HCT116 (cell line): ENCODE measurements at regions not wholly inside any gene's neighbourhood (a gene's known extent, or its start where the extent isn't known, plus 50 kb on each side); places are given as distances from the start of the nearest gene placed in this dataset.

ENCODE experiments used
- ATAC-seq: fragments of 200-7000 bp; cut with Tn5 transposase; 2 replicates; pipeline ENCODE4 v1.9.1; 2020; ENCODE audit warnings: mild to moderate bottlenecking, moderate library complexity
- BruUV-seq: library from RNA; stranded (reverse); fragments of 400-500 nt; replicated peaks from 2 replicates; lab custom pipeline; 2021; lab: Mats Ljungman, UMichigan
- CTCF ChIA-PET: fragments of 300-600 bp; sonication (Branson Sonifier 250); formaldehyde crosslinking; loops from one replicate; lab custom pipeline; 2021; ENCODE audit warnings: antibody characterized with exemption; lab: Charles Lee
- POLR2A ChIA-PET: fragments of 300-600, 350-600 bp; sonication (Branson Sonifier 250); formaldehyde crosslinking; loops from one replicate; lab custom pipeline; 2021; ENCODE audit warnings: antibody characterized with exemption; lab: Charles Lee
- RAD21 ChIA-PET, 2 experiments: fragments of 300-600 bp; sonication (Branson Sonifier 250); formaldehyde crosslinking; loops; one replicate each; lab custom pipeline; 2023; ENCODE audit warnings: low total read pairs in 2 of 2; ENCODE audit not compliant: uncharacterized antibody in 2 of 2, unreplicated experiment in 2 of 2, low non-redundant PET in 1 of 2; lab: Charles Lee
- DNase-seq: peaks from one replicate; pipeline ENCODE4 v3.0.0-alpha.2; 2010; ENCODE audit warnings: low read depth, low spot score
- H2AFZ ChIP-seq: fragments of 200-600 bp; shearing (Covaris generic), sonication (generic); 2 replicates; pipeline ENCODE4 v1.6.1; 2017; ENCODE audit warnings: low read depth, mixed run types, mixed read lengths, antibody characterized with exemption, low read length; ENCODE audit not compliant: poor library complexity, severe bottlenecking
- H3K27ac ChIP-seq: 2 replicates; pipeline ENCODE4 v1.5.1; 2012; ENCODE audit warnings: low read depth, low read length
- H3K27me3 ChIP-seq: fragments of 200-600 bp; sonication (generic); 2 replicates; pipeline ENCODE4 v1.6.1; 2016; ENCODE audit warnings: mixed run types, low read length, mixed read lengths; ENCODE audit not compliant: insufficient read depth
- H3K36me3 ChIP-seq, 2 experiments: fragments of 200-500 bp in 1 of 2; fragments of 200-600 bp in 1 of 2; sonication (Bioruptor generic) in 1 of 2; sonication (generic) in 1 of 2; 2 replicates each; pipeline versions ENCODE4 v1.5.1 to v1.6.1; 2014 to 2016; ENCODE audit warnings: low read length in 2 of 2, inconsistent platforms in 1 of 2, mixed read lengths in 1 of 2, mixed run types in 1 of 2; ENCODE audit not compliant: insufficient read depth in 2 of 2, control insufficient read depth in 1 of 2
- H3K4me1 ChIP-seq, 2 experiments: fragments of 200-600 bp in 1 of 2; sonication (generic) in 1 of 2; 2 replicates each; pipeline versions ENCODE4 v1.5.1 to v1.6.1; 2012 to 2017; ENCODE audit warnings: low read length in 2 of 2, inconsistent platforms in 1 of 2, mild to moderate bottlenecking in 1 of 2, mixed read lengths in 1 of 2, mixed run types in 1 of 2, moderate library complexity in 1 of 2; ENCODE audit not compliant: insufficient read depth in 2 of 2, control insufficient read depth in 1 of 2
- H3K4me2 ChIP-seq: fragments of 200-600 bp; sonication (generic); 2 replicates; pipeline ENCODE4 v1.6.1; 2017; ENCODE audit warnings: mixed run types, low read length, mixed read lengths
- H3K4me3 ChIP-seq, 2 experiments: fragments of 200-600 bp in 1 of 2; sonication (generic) in 1 of 2; replicated peaks in 1 of 2; 2 replicates each; pipeline ENCODE4 v1.5.1; 2011 to 2016; ENCODE audit warnings: low read length in 2 of 2, control low read depth in 1 of 2, low read depth in 1 of 2, mild to moderate bottlenecking in 1 of 2, mixed read lengths in 1 of 2, mixed run types in 1 of 2
- H3K79me2 ChIP-seq: fragments of 200-600 bp; sonication (generic); 2 replicates; pipeline ENCODE4 v1.6.1; 2017; ENCODE audit warnings: mild to moderate bottlenecking, mixed run types, low read length, moderate library complexity, mixed read lengths; ENCODE audit not compliant: insufficient read depth
- H3K9ac ChIP-seq: fragments of 200-600 bp; sonication (generic); 2 replicates; pipeline ENCODE4 v1.6.1; 2016; ENCODE audit warnings: low read length, mixed read lengths
- H3K9me2 ChIP-seq: fragments of 200-600 bp; sonication (generic), shearing (Covaris generic); 2 replicates; pipeline ENCODE4 v1.6.1; 2017; ENCODE audit warnings: mixed run types, mild to moderate bottlenecking, moderate library complexity; ENCODE audit not compliant: insufficient read depth
- H3K9me3 ChIP-seq, 2 experiments: fragments of 200-500 bp in 1 of 2; fragments of 200-600 bp in 1 of 2; sonication (Bioruptor generic) in 1 of 2; sonication (generic) in 1 of 2; 2 replicates each; pipeline ENCODE4 v1.6.1; 2014 to 2017; ENCODE audit warnings: low read length in 2 of 2, mixed read lengths in 2 of 2, inconsistent platforms in 1 of 2, low read depth in 1 of 2, mild to moderate bottlenecking in 1 of 2, mixed run types in 1 of 2, moderate library complexity in 1 of 2; ENCODE audit not compliant: control insufficient read depth in 1 of 2, insufficient read depth in 1 of 2
- H4K20me1 ChIP-seq: fragments of 200-600 bp; sonication (generic), shearing (Covaris generic); 2 replicates; pipeline ENCODE4 v1.6.1; 2017; ENCODE audit warnings: mixed run types, mild to moderate bottlenecking, moderate library complexity; ENCODE audit not compliant: insufficient read depth
- ATF3 ChIP-seq: IDR thresholded peaks from 2 replicates; pipeline ENCODE4 v1.6.1; 2012
- CBX3 ChIP-seq: IDR thresholded peaks from 2 replicates; pipeline ENCODE4 v1.6.1; 2012; ENCODE audit warnings: low read depth
- CEBPB ChIP-seq: IDR thresholded peaks from 2 replicates; pipeline ENCODE4 v1.6.1; 2012; ENCODE audit warnings: low read depth
- ELF1 ChIP-seq: IDR thresholded peaks from 2 replicates; pipeline ENCODE4 v1.6.1; 2012; ENCODE audit warnings: low read depth, borderline replicate concordance
- EZH2 ChIP-seq: fragments of 200-600 bp; sonication (generic); IDR thresholded peaks from 2 replicates; pipeline ENCODE4 v1.6.1; 2017; ENCODE audit warnings: antibody characterized with exemption, mixed run types
- EZH2phosphoT487 ChIP-seq: fragments of 200-600 bp; IDR thresholded peaks from 2 replicates; pipeline ENCODE4 v1.6.1; 2018; ENCODE audit warnings: antibody characterized with exemption, borderline replicate concordance
- MAX ChIP-seq: IDR thresholded peaks from 2 replicates; pipeline ENCODE4 v1.6.1; 2012
- POLR2A ChIP-seq: IDR thresholded peaks from 2 replicates; pipeline ENCODE4 v1.7.0; 2011; ENCODE audit warnings: borderline replicate concordance; ENCODE audit not compliant: insufficient read depth, insufficient read length; ENCODE audit errors: extremely low read depth
- POLR2AphosphoS5 ChIP-seq: IDR thresholded peaks from 2 replicates; pipeline ENCODE4 v1.6.1; 2011; ENCODE audit warnings: mild to moderate bottlenecking, low read depth, low read length, moderate library complexity
- REST ChIP-seq: IDR thresholded peaks from 2 replicates; pipeline ENCODE4 v1.6.1; 2012; ENCODE audit warnings: low read depth
- SIN3A ChIP-seq: IDR thresholded peaks from 2 replicates; pipeline ENCODE4 v1.6.1; 2012; ENCODE audit warnings: low read depth
- SRF ChIP-seq: IDR thresholded peaks from 2 replicates; pipeline ENCODE4 v1.6.1; 2012; ENCODE audit warnings: low read depth
- TCF7L2 ChIP-seq: IDR thresholded peaks from 2 replicates; pipeline ENCODE4 v1.7.0; 2011; ENCODE audit warnings: borderline replicate concordance, inconsistent platforms; ENCODE audit not compliant: insufficient read depth, insufficient read length; ENCODE audit errors: extremely low read depth
- YY1 ChIP-seq: IDR thresholded peaks from 2 replicates; pipeline ENCODE4 v1.6.1; 2011; ENCODE audit warnings: low read length, low read depth, moderate library complexity, mild to moderate bottlenecking; ENCODE audit not compliant: insufficient replicate concordance; ENCODE audit errors: extremely low read depth
- ZFX ChIP-seq: fragments of 450-650 bp; IDR thresholded peaks from 2 replicates; pipeline ENCODE4 v1.6.1; 2017
- intact Hi-C: fragments of 100-400 bp; cut with micrococcal nuclease; formaldehyde crosslinking; loops from 2 replicates; pipeline ENCODE4 v1.10.0; 2022

GRCh38 chr7:15829691-15830090 lies 143.2 kb upstream of the MEOX2 start:
- no peaks in the 10 kb centered on the region for H3K4me1 ChIP-seq
- H3K9me2 ChIP-seq: no peaks in the 10 kb centered on the region
- no peak overlapping the region for H3K9ac ChIP-seq
- no peaks in the 10 kb centered on the region for H4K20me1 ChIP-seq
- H3K27ac ChIP-seq: no peak overlapping the region
- no peak for DNase-seq
- no peak overlapping the region for H3K4me3 ChIP-seq
- H3K36me3 ChIP-seq: no peaks in the 10 kb centered on the region
- ChIA-PET POLR2A (no interaction called here), CTCF (no interaction called here), RAD21 (no interaction called here)
- H3K4me2 ChIP-seq: no peak overlapping the region
- no peaks in the 10 kb centered on the region for H3K9me3 ChIP-seq
- no peaks in the 10 kb centered on the region for H3K27me3 ChIP-seq
- intact Hi-C loops: no loop called here
- H2AFZ ChIP-seq: no peak overlapping the region
- BruUV-seq: no TSS peak
- H3K79me2 ChIP-seq: no peaks in the 10 kb centered on the region
- ATAC-seq: no peak
- TF ChIP-seq ATF3: no peak
- no peak for TF ChIP-seq REST
- no peak for TF ChIP-seq EZH2
- no peak for TF ChIP-seq POLR2AphosphoS5
- TF ChIP-seq SIN3A: no peak
- no peak for TF ChIP-seq MAX
- TF ChIP-seq SRF: no peak
- TF ChIP-seq POLR2A: no peak
- TF ChIP-seq ELF1: no peak
- no peak for TF ChIP-seq ZFX
- TF ChIP-seq CEBPB: no peak
- TF ChIP-seq TCF7L2: no peak
- no peak for TF ChIP-seq YY1
- no peak for TF ChIP-seq CBX3
- TF ChIP-seq EZH2phosphoT487: no peak
